Thoracic aorta (tissue), 2 donors: ENCODE measurements at regions not wholly inside any gene's neighbourhood (a gene's known extent, or its start where the extent isn't known, plus 50 kb on each side); places are given as distances from the start of the nearest gene placed in this dataset.
"Not testable (repeated sequence)": the region's sequence is repeated elsewhere in the genome, so short reads cannot be mapped to it uniquely, and the experiment has no call there.

Experiments used
- ATAC-seq: fragments of 150-250 bp; one replicate; pipeline ENCODE4 v1.8.0; 2017; ENCODE audit warnings: low read depth; ENCODE audit not compliant: insufficient number of reproducible peaks, low FRiP score
- DNase-seq: peaks from one replicate; pipeline ENCODE4 v3.0.0-alpha.2; 2020; ENCODE audit warnings: low spot score
- H3K27ac ChIP-seq, 2 donors: fragments of 200-600 bp; sonication (generic); 1 replicate in 1 of 2; 2 replicates in 1 of 2; pipeline ENCODE4 v1.5.1; 2016; ENCODE audit warnings: mild to moderate bottlenecking in 2 of 2, moderate library complexity in 2 of 2
- H3K27me3 ChIP-seq: fragments of 200-600 bp; sonication (generic); replicated peaks from 2 replicates; pipeline ENCODE4 v1.6.0; 2016; ENCODE audit warnings: mild to moderate bottlenecking; ENCODE audit not compliant: insufficient read depth
- H3K36me3 ChIP-seq: fragments of 200-600 bp; sonication (generic); one replicate; pipeline ENCODE4 v1.5.1; 2016
- H3K4me1 ChIP-seq, 2 donors: fragments of 200-600 bp; sonication (generic); 1 replicate in 1 of 2; 2 replicates in 1 of 2; pipeline versions ENCODE4 v1.5.1 to v1.6.0; 2016; ENCODE audit warnings: low read depth in 2 of 2, mild to moderate bottlenecking in 1 of 2; ENCODE audit not compliant: control insufficient read depth in 1 of 2
- H3K4me3 ChIP-seq: fragments of 200-600 bp; sonication (generic); 2 replicates; pipeline ENCODE4 v1.5.1; 2016; ENCODE audit warnings: mild to moderate bottlenecking
- H3K9me3 ChIP-seq: fragments of 200-600 bp; sonication (generic); 2 replicates; pipeline ENCODE4 v1.5.1; 2016
- CTCF ChIP-seq: fragments of 200-600 bp; sonication (generic); IDR thresholded peaks from one replicate; pipeline ENCODE4 v1.5.1; 2019; ENCODE audit warnings: antibody characterized with exemption

- H3K27me3 ChIP-seq: no peaks in the 10 kb centered on the region
- ATAC-seq (no peak), DNase-seq (no peak)
- H3K9me3 ChIP-seq: no peaks in the 10 kb centered on the region
- H3K4me3 ChIP-seq: no peak overlapping the region
- peaks cover 0 to 12% of the 10 kb centered on the region in 2 donors for H3K4me1 ChIP-seq
- no peak for TF ChIP-seq CTCF
- H3K27ac ChIP-seq: no peak overlapping the region
- H3K36me3 ChIP-seq: no peaks in the 10 kb centered on the region
Observed at GRCh38 chr16:66025751-66026150, 340.7 kb upstream of the CDH5 start.

GRCh38 chr16:66024567-66024966, 341.9 kb upstream of the CDH5 start:
- not testable (repeated sequence) for H3K36me3 ChIP-seq, DNase-seq, H3K4me3 ChIP-seq, H3K27ac ChIP-seq, H3K27me3 ChIP-seq, H3K9me3 ChIP-seq, ATAC-seq
- peaks cover 0 to 12% of the 10 kb centered on the region in 2 donors for H3K4me1 ChIP-seq

- no peaks in the 10 kb centered on the region for H3K36me3 ChIP-seq
- no peak for TF ChIP-seq CTCF
- H3K9me3 ChIP-seq: no peaks in the 10 kb centered on the region
- H3K4me1 ChIP-seq: peaks cover 0 to 3% of the 10 kb centered on the region in 2 donors
- H3K4me3 ChIP-seq: no peak overlapping the region
- no peak for ATAC-seq
- H3K27me3 ChIP-seq: no peaks in the 10 kb centered on the region
- DNase-seq: no peak
- no peak overlapping the region for H3K27ac ChIP-seq
Observed at GRCh38 chr16:66023481-66023880, 343.0 kb upstream of the CDH5 start.

- no peak for TF ChIP-seq CTCF
- no peak for ATAC-seq
- no peak for DNase-seq
Observed at GRCh38 chr16:66020642-66021041, 345.8 kb upstream of the CDH5 start.

GRCh38 chr16:66020046-66020445, 346.4 kb upstream of the CDH5 start:
- no peaks in the 10 kb centered on the region for H3K9me3 ChIP-seq
- H3K4me1 ChIP-seq: no peaks in the 10 kb centered on the region
- ATAC-seq (no peak), DNase-seq (no peak)
- H3K27me3 ChIP-seq: no peaks in the 10 kb centered on the region
- H3K4me3 ChIP-seq: no peak overlapping the region
- no peak overlapping the region for H3K27ac ChIP-seq
- H3K36me3 ChIP-seq: no peaks in the 10 kb centered on the region
- TF ChIP-seq CTCF: no peak

More at GRCh38 chr16:66020642-66021041, 345.8 kb upstream of the CDH5 start:
- Histone ChIP-seq H3K36me3 (no peaks in the 10 kb centered on the region), H3K27ac (no peak overlapping the region), H3K4me1 (no peaks in the 10 kb centered on the region), H3K9me3 (no peaks in the 10 kb centered on the region), H3K27me3 (no peaks in the 10 kb centered on the region), H3K4me3 (no peak overlapping the region)

- not testable (repeated sequence) for H3K4me3 ChIP-seq, DNase-seq, H3K27ac ChIP-seq, H3K27me3 ChIP-seq, H3K36me3 ChIP-seq, ATAC-seq, H3K4me1 ChIP-seq, H3K9me3 ChIP-seq
Observed at GRCh38 chr16:66019502-66019901, 347.0 kb upstream of the CDH5 start.
